GM12892 (cell line): ENCODE measurements at regions not wholly inside any gene's neighbourhood (a gene's known extent, or its start where the extent isn't known, plus 50 kb on each side); places are given as distances from the start of the nearest gene placed in this dataset.
"Not testable (repeated sequence)": the region's sequence is repeated elsewhere in the genome, so short reads cannot be mapped to it uniquely, and the experiment has no call there.

Experiments
- POLR2A ChIP-seq: IDR thresholded peaks from 2 replicates; pipeline ENCODE4 v1.6.1; 2011; ENCODE audit warnings: low read depth, low read length, control low read depth
- POLR2AphosphoS5 ChIP-seq: IDR thresholded peaks from 2 replicates; pipeline ENCODE4 v1.6.1; 2011; ENCODE audit warnings: low read depth, low read length, control low read depth

- not testable (repeated sequence) for TF ChIP-seq POLR2AphosphoS5, POLR2A
Measured at GRCh38 chr6:155798876-155799275, 343.2 kb upstream of the NOX3 start.
